HEK293 (cell line): ENCODE measurements at regions not wholly inside any gene's neighbourhood (a gene's known extent, or its start where the extent isn't known, plus 50 kb on each side); places are given as distances from the start of the nearest gene placed in this dataset.
"Not testable (repeated sequence)": the region's sequence is repeated elsewhere in the genome, so short reads cannot be mapped to it uniquely, and the experiment has no call there.

Experiments used
- ZNF23 ChIP-seq: fragments of 450-650 bp; formaldehyde crosslinking; IDR thresholded peaks from 2 replicates; pipeline ENCODE4 v1.5.1; 2016; ENCODE audit warnings: missing biosample characterization, missing genetic modification characterization, borderline replicate concordance
- ZNF292 ChIP-seq: fragments of 450-650 bp; formaldehyde crosslinking; IDR thresholded peaks from 2 replicates; pipeline ENCODE4 v1.5.1; 2016; ENCODE audit warnings: low read depth, missing biosample characterization, missing genetic modification characterization, borderline replicate concordance
- ZNF398 ChIP-seq: fragments of 450-650 bp; formaldehyde crosslinking; IDR thresholded peaks from 2 replicates; pipeline ENCODE4 v1.5.1; 2017; ENCODE audit warnings: missing biosample characterization, missing genetic modification characterization
- TF ChIP-seq, protein P1 (sequence below): fragments of 450-650 bp; formaldehyde crosslinking; IDR thresholded peaks from 2 replicates; pipeline ENCODE4 v1.5.1; 2016; ENCODE audit warnings: missing biosample characterization, missing genetic modification characterization
- TF ChIP-seq, protein P2 (sequence below): sonication (generic); formaldehyde crosslinking; IDR thresholded peaks from 2 replicates; pipeline ENCODE4 v1.8.1; 2022; ENCODE audit warnings: mild to moderate bottlenecking, moderate library complexity, missing genetic modification reagents

- TF ChIP-seq, protein P1, sequence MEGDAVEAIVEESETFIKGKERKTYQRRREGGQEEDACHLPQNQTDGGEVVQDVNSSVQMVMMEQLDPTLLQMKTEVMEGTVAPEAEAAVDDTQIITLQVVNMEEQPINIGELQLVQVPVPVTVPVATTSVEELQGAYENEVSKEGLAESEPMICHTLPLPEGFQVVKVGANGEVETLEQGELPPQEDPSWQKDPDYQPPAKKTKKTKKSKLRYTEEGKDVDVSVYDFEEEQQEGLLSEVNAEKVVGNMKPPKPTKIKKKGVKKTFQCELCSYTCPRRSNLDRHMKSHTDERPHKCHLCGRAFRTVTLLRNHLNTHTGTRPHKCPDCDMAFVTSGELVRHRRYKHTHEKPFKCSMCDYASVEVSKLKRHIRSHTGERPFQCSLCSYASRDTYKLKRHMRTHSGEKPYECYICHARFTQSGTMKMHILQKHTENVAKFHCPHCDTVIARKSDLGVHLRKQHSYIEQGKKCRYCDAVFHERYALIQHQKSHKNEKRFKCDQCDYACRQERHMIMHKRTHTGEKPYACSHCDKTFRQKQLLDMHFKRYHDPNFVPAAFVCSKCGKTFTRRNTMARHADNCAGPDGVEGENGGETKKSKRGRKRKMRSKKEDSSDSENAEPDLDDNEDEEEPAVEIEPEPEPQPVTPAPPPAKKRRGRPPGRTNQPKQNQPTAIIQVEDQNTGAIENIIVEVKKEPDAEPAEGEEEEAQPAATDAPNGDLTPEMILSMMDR (tag by site-specific recombination), result not testable (repeated sequence)
- TF ChIP-seq ZNF292 (tag by site-specific recombination); ZNF398; ZNF23: not testable (repeated sequence)
- TF ChIP-seq, protein P2, sequence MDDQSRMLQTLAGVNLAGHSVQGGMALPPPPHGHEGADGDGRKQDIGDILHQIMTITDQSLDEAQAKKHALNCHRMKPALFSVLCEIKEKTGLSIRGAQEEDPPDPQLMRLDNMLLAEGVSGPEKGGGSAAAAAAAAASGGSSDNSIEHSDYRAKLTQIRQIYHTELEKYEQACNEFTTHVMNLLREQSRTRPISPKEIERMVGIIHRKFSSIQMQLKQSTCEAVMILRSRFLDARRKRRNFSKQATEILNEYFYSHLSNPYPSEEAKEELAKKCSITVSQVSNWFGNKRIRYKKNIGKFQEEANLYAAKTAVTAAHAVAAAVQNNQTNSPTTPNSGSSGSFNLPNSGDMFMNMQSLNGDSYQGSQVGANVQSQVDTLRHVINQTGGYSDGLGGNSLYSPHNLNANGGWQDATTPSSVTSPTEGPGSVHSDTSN (CRISPR knock-in tag), result not testable (repeated sequence)
Observed at GRCh38 chr1:83238654-83239053, 760.3 kb downstream of the TTLL7 start.
